Upper lobe of right lung (tissue), 1 donor: ENCODE measurements at regions not wholly inside any gene's neighbourhood (a gene's known extent, or its start where the extent isn't known, plus 50 kb on each side); places are given as distances from the start of the nearest gene placed in this dataset.

Source experiments
- ATAC-seq: fragments of 200-7000 bp; cut with Tn5 transposase; one replicate; pipeline ENCODE4 v1.9.1; 2020; ENCODE audit warnings: mild to moderate bottlenecking, moderate library complexity
- DNase-seq: peaks from one replicate; pipeline ENCODE4 v3.0.0-alpha.2; 2020
- H3K27ac ChIP-seq: fragments of 200-600 bp; one replicate; pipeline ENCODE4 v1.8.0; 2022
- H3K27me3 ChIP-seq: fragments of 200-600 bp; one replicate; pipeline ENCODE4 v1.8.0; 2022; ENCODE audit warnings: mild to moderate bottlenecking
- H3K36me3 ChIP-seq: fragments of 200-600 bp; one replicate; pipeline ENCODE4 v1.8.0; 2022
- H3K4me1 ChIP-seq: fragments of 200-600 bp; one replicate; pipeline ENCODE4 v1.8.0; 2022
- H3K4me3 ChIP-seq: fragments of 200-600 bp; one replicate; pipeline ENCODE4 v1.8.0; 2022; ENCODE audit warnings: mild to moderate bottlenecking
- H3K9me3 ChIP-seq: fragments of 200-600 bp; one replicate; pipeline ENCODE4 v1.8.0; 2022
- intact Hi-C: fragments of 100-400 bp; cut with DNase I; formaldehyde crosslinking; loops from one replicate; pipeline ENCODE4 v1.11.0; 2022
- TF ChIP-seq, protein P1 (sequence below): fragments of 200-600 bp; IDR thresholded peaks from one replicate; pipeline ENCODE4 v1.8.0; 2022; ENCODE audit warnings: antibody characterized with exemption
- donor health status: DM: no; HTN: yes; CAD: no; lungs with severe emphysema.

DNA sequence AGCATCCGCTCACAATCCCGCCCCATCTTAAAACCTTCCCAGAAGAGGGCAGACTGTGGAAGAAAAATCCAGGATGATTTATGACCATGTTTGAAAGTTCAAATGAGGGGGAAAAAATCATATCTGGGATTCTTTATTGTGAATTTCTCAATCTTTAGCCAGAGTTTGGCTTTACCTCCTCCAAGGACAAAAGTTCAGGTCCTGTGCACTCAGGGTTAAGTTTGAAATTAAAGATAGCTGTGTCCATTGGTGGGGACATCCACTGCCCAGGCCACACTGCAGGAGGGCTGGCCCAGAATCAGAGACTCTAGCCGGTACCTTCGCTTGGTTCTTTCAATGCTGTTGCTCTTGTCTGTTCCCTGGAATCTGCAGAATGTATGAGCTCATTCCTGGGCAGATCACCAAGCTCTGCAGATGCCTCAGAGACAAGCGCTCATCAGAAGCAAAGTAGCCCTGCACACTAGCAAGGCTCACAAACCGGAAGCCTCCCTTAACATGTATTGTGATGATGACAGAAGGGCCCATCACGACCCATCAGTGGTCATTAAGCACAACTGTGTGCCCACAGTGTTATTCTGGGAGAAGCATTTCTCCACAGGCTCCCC, 375.3 kb upstream of the KLHL29 start:
- TF ChIP-seq, protein P1, sequence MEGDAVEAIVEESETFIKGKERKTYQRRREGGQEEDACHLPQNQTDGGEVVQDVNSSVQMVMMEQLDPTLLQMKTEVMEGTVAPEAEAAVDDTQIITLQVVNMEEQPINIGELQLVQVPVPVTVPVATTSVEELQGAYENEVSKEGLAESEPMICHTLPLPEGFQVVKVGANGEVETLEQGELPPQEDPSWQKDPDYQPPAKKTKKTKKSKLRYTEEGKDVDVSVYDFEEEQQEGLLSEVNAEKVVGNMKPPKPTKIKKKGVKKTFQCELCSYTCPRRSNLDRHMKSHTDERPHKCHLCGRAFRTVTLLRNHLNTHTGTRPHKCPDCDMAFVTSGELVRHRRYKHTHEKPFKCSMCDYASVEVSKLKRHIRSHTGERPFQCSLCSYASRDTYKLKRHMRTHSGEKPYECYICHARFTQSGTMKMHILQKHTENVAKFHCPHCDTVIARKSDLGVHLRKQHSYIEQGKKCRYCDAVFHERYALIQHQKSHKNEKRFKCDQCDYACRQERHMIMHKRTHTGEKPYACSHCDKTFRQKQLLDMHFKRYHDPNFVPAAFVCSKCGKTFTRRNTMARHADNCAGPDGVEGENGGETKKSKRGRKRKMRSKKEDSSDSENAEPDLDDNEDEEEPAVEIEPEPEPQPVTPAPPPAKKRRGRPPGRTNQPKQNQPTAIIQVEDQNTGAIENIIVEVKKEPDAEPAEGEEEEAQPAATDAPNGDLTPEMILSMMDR, result no peak
- Histone ChIP-seq H3K4me3 (no peak overlapping the region), H3K36me3 (no peaks in the 10 kb centered on the region), H3K4me1 (no peaks in the 10 kb centered on the region), H3K9me3 (no peaks in the 10 kb centered on the region), H3K27me3 (no peaks in the 10 kb centered on the region), H3K27ac (no peak overlapping the region)
- ATAC-seq, result peak; percentile 58
- DNase-seq, result no peak
- intact Hi-C loops, result no loop called here

DNA sequence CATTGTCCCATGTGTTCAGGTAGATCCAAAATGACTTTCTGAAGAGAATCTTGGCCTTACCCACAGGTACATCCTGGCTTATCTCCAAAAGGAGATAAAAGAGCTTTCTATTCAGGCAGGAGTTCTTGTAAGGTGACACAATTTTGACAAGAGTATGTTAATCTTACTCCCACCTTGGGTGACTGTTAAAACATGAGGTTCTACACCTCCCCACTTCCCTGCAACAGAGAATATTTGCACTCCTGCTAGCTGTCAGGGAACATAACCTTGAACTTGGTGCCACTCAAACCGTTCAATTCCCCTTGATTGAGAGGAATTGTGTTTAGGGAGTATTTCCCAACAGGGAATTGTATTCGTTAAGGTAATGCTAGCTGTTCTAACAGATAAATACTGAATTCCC, 372.5 kb upstream of the KLHL29 start:
- no peaks in the 10 kb centered on the region for H3K27me3 ChIP-seq
- no peaks in the 10 kb centered on the region for H3K9me3 ChIP-seq
- no peaks in the 10 kb centered on the region for H3K4me1 ChIP-seq
- no peaks in the 10 kb centered on the region for H3K36me3 ChIP-seq
- ATAC-seq (no peak), DNase-seq (no peak)
- TF ChIP-seq, protein P1, result no peak
- H3K4me3 ChIP-seq, result no peak overlapping the region
- H3K27ac ChIP-seq, result no peak overlapping the region
- intact Hi-C loops, result no loop called here

DNA sequence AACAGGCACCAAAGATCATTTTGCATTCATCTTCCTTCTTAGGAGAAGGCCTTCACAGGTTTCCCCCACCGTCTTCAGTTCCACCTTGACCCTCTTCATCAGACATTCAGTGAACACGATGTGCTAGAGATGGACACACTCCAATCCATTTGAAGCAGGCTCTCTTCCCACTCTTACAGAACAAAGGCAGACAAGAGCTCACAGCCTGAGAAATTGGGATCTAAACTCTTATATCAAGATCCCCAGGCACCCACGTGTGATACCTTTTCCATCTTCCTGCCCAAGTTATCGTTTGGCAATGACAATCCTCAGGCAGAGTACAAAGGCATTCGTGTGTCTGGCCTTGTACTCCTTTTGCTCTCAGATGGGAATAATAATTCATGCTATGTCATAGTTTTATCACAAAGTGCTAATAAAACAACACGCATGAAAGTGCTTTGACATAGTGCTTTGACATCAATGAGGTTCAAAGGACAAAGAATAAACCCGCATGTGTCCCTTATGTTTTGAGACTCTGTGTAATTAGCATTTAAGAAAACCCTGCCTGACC, 369.3 kb upstream of the KLHL29 start:
- no peaks in the 10 kb centered on the region for H3K27me3 ChIP-seq
- TF ChIP-seq, protein P1, result no peak
- ATAC-seq, result no peak
- intact Hi-C loops, result no loop called here
- no peak overlapping the region for H3K27ac ChIP-seq
- no peak overlapping the region for H3K4me3 ChIP-seq
- H3K36me3 ChIP-seq, result no peaks in the 10 kb centered on the region
- DNase-seq, result no peak
- H3K9me3 ChIP-seq, result no peaks in the 10 kb centered on the region
- H3K4me1 ChIP-seq, result no peaks in the 10 kb centered on the region

DNA sequence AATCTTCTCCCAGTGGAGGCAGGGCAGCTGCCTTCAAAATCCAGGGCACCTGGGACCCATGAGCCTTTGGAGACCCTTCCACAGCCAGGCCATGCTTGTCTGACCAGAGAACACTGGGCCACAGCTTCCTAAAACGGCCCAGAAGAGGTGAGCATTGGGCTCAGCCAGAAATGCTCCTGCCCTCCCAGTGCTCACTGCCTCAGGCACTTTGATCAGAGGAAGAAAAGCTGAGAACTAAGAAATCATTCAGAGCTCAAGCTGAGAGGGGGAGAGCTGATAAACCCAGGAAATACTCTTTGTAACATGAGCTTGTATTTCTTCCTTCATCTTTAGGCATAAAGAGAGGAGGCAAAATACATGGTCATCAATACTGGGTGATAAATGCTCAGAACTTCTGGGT, 365.5 kb upstream of the KLHL29 start:
- Histone ChIP-seq H3K4me1 (no peaks in the 10 kb centered on the region), H3K27ac (no peak overlapping the region), H3K4me3 (no peak overlapping the region), H3K27me3 (no peaks in the 10 kb centered on the region), H3K9me3 (no peaks in the 10 kb centered on the region), H3K36me3 (no peaks in the 10 kb centered on the region)
- intact Hi-C loops, result no loop called here
- no peak for DNase-seq
- TF ChIP-seq, protein P1, result no peak
- ATAC-seq, result no peak

DNA sequence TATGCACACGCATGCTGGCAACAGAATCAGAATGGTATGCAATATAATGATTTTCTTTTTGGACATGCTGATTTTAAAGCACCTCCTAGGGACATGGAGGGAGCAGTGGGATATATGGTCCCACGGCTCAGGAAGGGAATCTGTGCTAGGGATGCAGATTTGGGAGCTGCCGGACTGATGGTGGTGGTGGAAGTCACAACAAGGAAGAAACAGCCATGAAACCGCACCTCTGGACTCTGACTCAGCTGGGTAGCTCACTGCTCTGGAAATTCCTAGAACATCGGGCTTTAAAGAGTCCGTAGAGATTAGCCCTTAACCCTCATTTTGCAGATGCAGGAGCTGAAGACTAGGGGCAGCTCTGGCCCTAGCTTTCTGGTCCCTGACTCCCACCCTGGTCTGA, 364.3 kb upstream of the KLHL29 start:
- H3K4me3 ChIP-seq, result no peak overlapping the region
- TF ChIP-seq, protein P1, result no peak
- no peaks in the 10 kb centered on the region for H3K27me3 ChIP-seq
- DNase-seq (no peak), ATAC-seq (no peak)
- intact Hi-C loops, result no loop called here
- no peaks in the 10 kb centered on the region for H3K36me3 ChIP-seq
- no peak overlapping the region for H3K27ac ChIP-seq
- no peaks in the 10 kb centered on the region for H3K4me1 ChIP-seq
- H3K9me3 ChIP-seq, result no peaks in the 10 kb centered on the region
